ENCODE measurements at regions not wholly inside any gene's neighbourhood (a gene's known extent, or its start where the extent isn't known, plus 50 kb on each side); places are given as distances from the start of the nearest gene placed in this dataset.

DNA sequence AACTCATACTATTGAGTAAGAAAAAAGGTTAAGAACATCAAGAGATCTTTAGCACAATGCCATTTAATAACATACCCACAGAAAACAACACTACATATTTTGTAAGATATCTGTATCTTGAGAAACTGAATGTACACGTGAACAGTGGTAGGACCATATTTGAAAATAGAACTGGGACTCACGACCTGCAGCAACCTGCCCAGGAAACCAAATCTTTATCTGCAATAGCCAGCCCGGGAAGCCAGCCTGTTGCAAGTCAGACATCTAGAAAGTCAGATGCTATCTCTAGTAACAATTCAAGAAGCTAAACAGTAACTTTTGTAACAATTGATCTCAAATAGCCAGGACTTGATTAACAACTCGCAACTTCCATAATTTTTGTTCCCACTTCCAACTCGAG lies 52.6 kb upstream of the SOD3 start:
- TF ChIP-seq, protein P1, sequence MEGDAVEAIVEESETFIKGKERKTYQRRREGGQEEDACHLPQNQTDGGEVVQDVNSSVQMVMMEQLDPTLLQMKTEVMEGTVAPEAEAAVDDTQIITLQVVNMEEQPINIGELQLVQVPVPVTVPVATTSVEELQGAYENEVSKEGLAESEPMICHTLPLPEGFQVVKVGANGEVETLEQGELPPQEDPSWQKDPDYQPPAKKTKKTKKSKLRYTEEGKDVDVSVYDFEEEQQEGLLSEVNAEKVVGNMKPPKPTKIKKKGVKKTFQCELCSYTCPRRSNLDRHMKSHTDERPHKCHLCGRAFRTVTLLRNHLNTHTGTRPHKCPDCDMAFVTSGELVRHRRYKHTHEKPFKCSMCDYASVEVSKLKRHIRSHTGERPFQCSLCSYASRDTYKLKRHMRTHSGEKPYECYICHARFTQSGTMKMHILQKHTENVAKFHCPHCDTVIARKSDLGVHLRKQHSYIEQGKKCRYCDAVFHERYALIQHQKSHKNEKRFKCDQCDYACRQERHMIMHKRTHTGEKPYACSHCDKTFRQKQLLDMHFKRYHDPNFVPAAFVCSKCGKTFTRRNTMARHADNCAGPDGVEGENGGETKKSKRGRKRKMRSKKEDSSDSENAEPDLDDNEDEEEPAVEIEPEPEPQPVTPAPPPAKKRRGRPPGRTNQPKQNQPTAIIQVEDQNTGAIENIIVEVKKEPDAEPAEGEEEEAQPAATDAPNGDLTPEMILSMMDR (IDR thresholded peaks at IDR 0.05; ENCODE audit: low read depth, low read length): no peak
- no peak overlapping the region for H3K4me3 ChIP-seq (ENCODE audit: low read depth, low read length)

DNA sequence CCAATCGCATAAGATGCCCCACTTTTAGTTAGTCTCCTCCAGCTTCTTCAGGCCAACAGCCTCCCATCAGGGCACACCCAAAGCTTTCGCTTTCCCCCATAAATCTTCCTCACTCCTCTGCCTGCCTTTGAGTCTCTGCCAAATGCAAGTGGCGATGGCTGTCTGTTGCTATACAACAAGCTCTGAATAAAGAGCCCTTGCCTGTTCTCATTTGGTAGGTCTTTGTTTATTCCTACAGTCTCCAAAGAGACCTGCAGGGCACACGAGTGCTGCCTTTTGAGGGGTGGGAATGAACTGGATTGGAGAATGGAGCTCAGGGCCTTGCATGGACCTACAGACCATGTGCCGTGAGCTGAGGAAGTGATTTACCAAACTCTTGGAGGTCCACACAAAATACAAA lies 52.2 kb upstream of the SOD3 start:
- TF ChIP-seq, protein P1 (IDR thresholded peaks at IDR 0.05; ENCODE audit: low read depth, low read length): no peak
- no peak overlapping the region for H3K4me3 ChIP-seq (ENCODE audit: low read depth, low read length)

GRCh38 chr4:24743927-24744326 lies 51.4 kb upstream of the SOD3 start:
- no peak overlapping the region for H3K4me3 ChIP-seq (ENCODE audit: low read depth, low read length)
- TF ChIP-seq, protein P1 (IDR thresholded peaks at IDR 0.05; ENCODE audit: low read depth, low read length): no peak

DNA sequence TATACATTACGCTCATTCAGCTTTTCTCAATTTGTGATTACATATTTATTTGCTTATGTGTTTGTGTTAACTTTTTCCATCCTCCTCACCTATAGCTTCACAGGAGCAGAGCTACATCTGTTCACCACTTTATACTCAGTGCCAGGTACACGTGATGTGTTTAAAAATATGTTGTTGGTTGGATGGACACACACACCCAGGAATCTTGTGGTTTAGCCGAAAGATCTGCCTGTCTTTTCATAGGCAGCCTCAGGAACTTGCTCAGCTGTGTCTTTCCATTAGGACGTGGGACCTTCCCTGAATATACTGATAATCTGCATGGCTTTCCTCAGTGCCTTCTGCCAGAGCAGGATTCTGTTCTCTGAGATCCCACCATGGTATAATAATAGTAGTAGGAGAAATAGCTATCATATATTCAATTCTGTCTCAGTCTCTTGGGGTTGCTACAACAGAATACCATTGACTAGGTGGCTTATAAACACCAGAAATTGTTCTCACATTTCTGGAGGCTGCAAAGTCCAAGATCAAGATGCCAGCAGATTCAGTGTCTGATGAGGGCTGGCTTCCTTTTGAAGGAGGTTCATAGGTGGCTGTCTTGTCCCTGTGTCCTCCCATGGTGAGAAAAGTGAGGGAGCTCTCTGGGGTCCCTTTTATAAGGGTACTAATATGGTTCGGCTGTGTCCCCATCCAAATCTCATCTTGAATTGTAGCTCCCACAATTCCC lies 50.0 kb upstream of the SOD3 start:
- TF ChIP-seq, protein P1 (IDR thresholded peaks at IDR 0.05; ENCODE audit: low read depth, low read length): no peak

More for the DNA sequence above, 50.0 kb upstream of the SOD3 start:
- no peak overlapping the region for H3K4me3 ChIP-seq (ENCODE audit: low read depth, low read length)

All from WI38 (cell line).